HepG2 (cell line): ENCODE measurements at regions not wholly inside any gene's neighbourhood (a gene's known extent, or its start where the extent isn't known, plus 50 kb on each side); places are given as distances from the start of the nearest gene placed in this dataset.
"Not testable (repeated sequence)": the region's sequence is repeated elsewhere in the genome, so short reads cannot be mapped to it uniquely, and the experiment has no call there.

ENCODE experiments used
- ELF1 ChIP-seq: sonication (generic); formaldehyde crosslinking; IDR thresholded peaks from 2 replicates; pipeline ENCODE4 v1.4.0; 2020; ENCODE audit warnings: missing genetic modification reagents
- HDAC6 ChIP-seq: fragments of 200-600 bp; sonication (generic); IDR thresholded peaks from 2 replicates; pipeline ENCODE4 v1.7.0; 2017; ENCODE audit warnings: mild to moderate bottlenecking, antibody characterized with exemption, low read length, low read depth
- PAX8 ChIP-seq: sonication (generic); formaldehyde crosslinking; IDR thresholded peaks from 2 replicates; pipeline ENCODE4 v1.8.0; 2022; ENCODE audit warnings: mild to moderate bottlenecking, missing genetic modification reagents, borderline replicate concordance
- ZNF552 ChIP-seq: sonication (generic); formaldehyde crosslinking; IDR thresholded peaks from 2 replicates; pipeline ENCODE4 v1.9.0; 2022; ENCODE audit warnings: missing genetic modification reagents, mild to moderate bottlenecking, borderline replicate concordance

DNA sequence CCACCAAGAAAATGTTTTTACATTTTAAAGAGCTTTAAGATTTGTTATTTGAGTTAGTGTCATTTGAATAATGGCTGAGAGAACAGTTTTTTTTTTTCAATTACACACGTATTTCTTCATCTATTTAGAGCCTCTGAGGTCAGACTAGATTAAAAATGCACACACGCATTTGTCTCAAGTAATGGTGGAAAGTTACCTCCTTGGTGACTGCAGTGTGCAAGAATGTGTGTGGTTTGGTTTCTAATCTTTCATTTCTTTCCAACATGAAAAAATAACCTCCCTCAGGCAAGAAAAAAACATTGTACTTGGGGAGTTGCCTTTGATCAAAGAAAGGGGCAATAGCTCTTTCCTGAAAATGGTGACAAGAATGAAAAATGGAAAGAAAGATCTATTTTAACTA is 235.5 kb upstream of the ZNF337 start:
- TF ChIP-seq PAX8 (CRISPR knock-in tag); HDAC6; ZNF552 (CRISPR knock-in tag); ELF1 (CRISPR knock-in tag): not testable (repeated sequence)
